ENCODE measurements at regions not wholly inside any gene's neighbourhood (a gene's known extent, or its start where the extent isn't known, plus 50 kb on each side); places are given as distances from the start of the nearest gene placed in this dataset.

DNA sequence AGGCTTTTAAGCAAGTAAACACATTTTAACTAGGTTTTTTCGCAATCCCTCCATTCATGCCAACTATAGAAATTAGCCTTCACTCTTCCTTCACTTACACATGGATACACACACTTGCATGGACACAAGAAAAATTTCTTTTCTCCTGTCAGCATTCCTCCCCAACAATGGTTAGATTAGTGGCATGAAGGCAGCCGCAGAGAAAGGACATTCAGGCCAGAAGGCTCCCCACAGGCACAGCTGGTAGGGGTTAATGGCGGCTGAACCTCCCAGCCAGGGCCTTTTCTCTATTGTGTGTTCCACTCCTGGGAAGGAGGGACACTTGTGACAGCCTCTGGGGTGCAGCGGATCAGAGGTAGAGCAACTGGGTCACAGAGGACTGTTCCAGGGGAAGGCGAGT is 255.0 kb upstream of the SP8 start:
- H3K27ac ChIP-seq (ENCODE audit: low read depth in 2 of 2, low read length in 1 of 2) = no peak overlapping the region
- H3K36me3 ChIP-seq (ENCODE audit: control insufficient read depth in 2 of 2, insufficient read depth in 2 of 2, low read length in 1 of 2) = no peaks in the 10 kb centered on the region
- H3K9me3 ChIP-seq (ENCODE audit: control insufficient read depth in 2 of 2, insufficient read depth in 1 of 2, low read depth in 1 of 2, low read length in 1 of 2) = no peaks in the 10 kb centered on the region
- H3K27me3 ChIP-seq (ENCODE audit: control insufficient read depth in 1 of 2, insufficient read depth in 2 of 2, low read length in 2 of 2) = no peaks in the 10 kb centered on the region
- no peaks in the 10 kb centered on the region for H3K4me1 ChIP-seq (ENCODE audit: control insufficient read depth in 2 of 2, insufficient read depth in 2 of 2, low read length in 1 of 2)
- WGBS, 2 donors = 59 to 72% methylated on average over 5 of the region's 5 CpGs
- no peak overlapping the region for H3K4me3 ChIP-seq (ENCODE audit: low read depth in 1 of 2, low read length in 2 of 2)

DNA sequence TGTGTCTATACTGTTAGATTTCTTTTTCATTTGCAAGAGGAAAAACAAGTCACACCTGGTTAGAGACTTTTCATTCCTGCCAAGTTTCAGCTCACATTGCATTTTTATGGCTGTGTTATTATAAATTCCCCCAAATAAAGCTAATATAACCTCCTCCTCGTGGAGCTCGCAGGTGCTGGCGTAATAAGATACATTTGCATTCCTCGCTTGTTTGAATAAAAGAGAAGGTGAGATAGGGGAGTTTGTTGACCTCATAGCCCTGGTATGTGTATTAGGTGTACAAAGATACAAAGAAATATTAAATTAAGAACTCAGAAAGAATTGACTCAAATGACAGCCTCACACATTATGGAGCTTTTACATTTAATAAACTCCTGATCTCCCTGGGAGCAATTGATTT is 257.7 kb upstream of the SP8 start:
- Histone ChIP-seq H3K36me3 (ENCODE audit: control insufficient read depth in 2 of 2, insufficient read depth in 2 of 2, low read length in 1 of 2) (no peaks in the 10 kb centered on the region), H3K4me3 (ENCODE audit: low read depth in 1 of 2, low read length in 2 of 2) (no peak overlapping the region), H3K27me3 (ENCODE audit: control insufficient read depth in 1 of 2, insufficient read depth in 2 of 2, low read length in 2 of 2) (no peaks in the 10 kb centered on the region), H3K27ac (ENCODE audit: low read depth in 2 of 2, low read length in 1 of 2) (no peak overlapping the region), H3K4me1 (ENCODE audit: control insufficient read depth in 2 of 2, insufficient read depth in 2 of 2, low read length in 1 of 2) (no peaks in the 10 kb centered on the region), H3K9me3 (ENCODE audit: control insufficient read depth in 2 of 2, insufficient read depth in 1 of 2, low read depth in 1 of 2, low read length in 1 of 2) (no peaks in the 10 kb centered on the region)
- WGBS, 2 donors = 57 to 64% methylated on average over 4 of the region's 4 CpGs

DNA sequence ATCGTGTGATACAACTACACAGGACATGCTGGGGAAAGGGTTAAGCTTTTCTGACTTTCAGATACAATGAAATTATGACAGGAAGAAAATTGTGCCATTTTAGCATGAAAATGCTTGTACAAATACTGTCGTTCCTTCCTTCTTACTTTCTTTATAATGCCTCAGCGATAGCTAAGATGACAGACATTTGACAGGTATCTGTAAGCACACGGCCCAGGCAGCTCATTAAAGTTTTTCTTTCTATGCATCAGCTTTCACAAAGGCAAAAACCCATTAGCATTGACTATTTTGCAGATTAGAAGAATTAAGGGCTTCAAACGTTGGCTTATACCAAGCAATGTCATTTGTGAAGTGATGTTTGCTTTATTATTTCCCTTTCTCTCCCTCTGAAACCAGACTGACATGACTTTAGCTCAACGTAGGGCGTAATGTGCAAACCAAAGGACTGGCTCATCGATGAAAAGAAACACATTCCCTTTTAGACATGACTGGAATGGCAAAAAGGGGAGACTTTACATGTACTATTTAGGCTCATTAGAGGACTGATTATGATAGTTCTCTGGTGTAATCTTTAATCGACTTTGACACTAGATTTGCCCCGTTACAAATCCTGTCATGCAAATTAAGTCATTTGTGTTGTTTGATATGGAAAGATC is 258.4 kb upstream of the SP8 start:
- WGBS, 2 donors = 52 to 58% methylated on average over 10 of the region's 10 CpGs
- H3K36me3 ChIP-seq (ENCODE audit: control insufficient read depth in 2 of 2, insufficient read depth in 2 of 2, low read length in 1 of 2) = no peaks in the 10 kb centered on the region
- no peak overlapping the region for H3K4me3 ChIP-seq (ENCODE audit: low read depth in 1 of 2, low read length in 2 of 2)
- no peaks in the 10 kb centered on the region for H3K4me1 ChIP-seq (ENCODE audit: control insufficient read depth in 2 of 2, insufficient read depth in 2 of 2, low read length in 1 of 2)
- H3K9me3 ChIP-seq (ENCODE audit: control insufficient read depth in 2 of 2, insufficient read depth in 1 of 2, low read depth in 1 of 2, low read length in 1 of 2) = no peaks in the 10 kb centered on the region
- no peaks in the 10 kb centered on the region for H3K27me3 ChIP-seq (ENCODE audit: control insufficient read depth in 1 of 2, insufficient read depth in 2 of 2, low read length in 2 of 2)
- H3K27ac ChIP-seq (ENCODE audit: low read depth in 2 of 2, low read length in 1 of 2) = no peak overlapping the region

DNA sequence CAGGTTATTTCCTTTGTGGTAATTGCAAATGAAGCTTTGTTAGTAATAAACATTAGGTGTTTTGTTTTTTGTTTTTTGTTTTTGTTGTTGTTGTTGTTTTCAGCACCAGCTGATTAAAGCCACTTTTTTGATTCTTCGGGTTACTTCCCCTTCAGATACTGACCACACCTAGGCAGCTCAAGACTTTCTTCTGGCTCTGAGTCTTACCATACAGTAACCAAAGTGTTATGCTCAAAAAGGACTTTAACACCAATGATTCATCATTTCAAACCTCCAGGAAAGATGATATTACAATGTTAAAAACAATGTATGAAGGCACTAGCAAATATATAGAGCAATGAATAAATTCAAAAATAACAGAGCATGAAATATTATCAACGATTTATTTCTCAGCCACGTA is 265.2 kb upstream of the SP8 start:
- no peaks in the 10 kb centered on the region for H3K9me3 ChIP-seq (ENCODE audit: control insufficient read depth in 2 of 2, insufficient read depth in 1 of 2, low read depth in 1 of 2, low read length in 1 of 2)
- no peak overlapping the region for H3K4me3 ChIP-seq (ENCODE audit: low read depth in 1 of 2, low read length in 2 of 2)
- H3K27me3 ChIP-seq (ENCODE audit: control insufficient read depth in 1 of 2, insufficient read depth in 2 of 2, low read length in 2 of 2) = peaks cover 0 to 3% of the 10 kb centered on the region in 2 donors
- H3K4me1 ChIP-seq (ENCODE audit: control insufficient read depth in 2 of 2, insufficient read depth in 2 of 2, low read length in 1 of 2) = no peaks in the 10 kb centered on the region
- H3K27ac ChIP-seq (ENCODE audit: low read depth in 2 of 2, low read length in 1 of 2) = no peak overlapping the region
- WGBS, 2 donors = 85 to 87% methylated on average over 3 of the region's 3 CpGs
- H3K36me3 ChIP-seq (ENCODE audit: control insufficient read depth in 2 of 2, insufficient read depth in 2 of 2, low read length in 1 of 2) = no peaks in the 10 kb centered on the region

DNA sequence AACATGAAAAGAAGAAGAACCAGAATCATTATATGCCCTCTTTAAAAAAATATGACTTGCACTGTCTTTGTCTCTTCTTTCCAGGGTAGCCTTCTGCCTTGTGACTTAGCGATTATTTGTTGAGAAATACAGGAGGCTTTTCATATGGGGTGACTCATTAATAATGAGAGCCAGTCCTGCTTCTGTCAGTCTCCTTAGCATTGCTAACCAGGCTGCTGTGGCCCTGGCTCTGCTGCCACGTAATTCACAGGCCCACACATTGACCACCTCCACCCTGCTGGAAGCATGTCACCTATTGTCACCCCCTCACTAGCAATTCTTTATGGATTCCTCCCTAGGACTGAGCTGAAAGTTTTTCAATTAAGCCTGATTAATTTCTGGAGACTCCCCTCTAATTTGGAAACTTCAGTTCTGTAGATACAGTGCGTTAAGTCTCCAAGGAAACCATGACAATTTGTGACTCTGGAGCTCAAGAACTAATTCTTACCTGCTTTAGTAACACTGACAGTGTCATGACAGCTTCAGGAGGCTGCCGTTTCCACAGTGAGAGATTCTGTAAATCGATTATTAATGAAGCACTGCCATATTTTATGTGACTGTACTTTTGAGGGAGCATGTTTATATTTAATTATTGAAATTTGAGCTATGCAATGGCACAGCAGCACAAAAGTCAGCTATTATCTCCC is 267.9 kb upstream of the SP8 start:
- Histone ChIP-seq H3K36me3 (ENCODE audit: control insufficient read depth in 2 of 2, insufficient read depth in 2 of 2, low read length in 1 of 2) (no peaks in the 10 kb centered on the region), H3K9me3 (ENCODE audit: control insufficient read depth in 2 of 2, insufficient read depth in 1 of 2, low read depth in 1 of 2, low read length in 1 of 2) (peaks cover 0 to 2% of the 10 kb centered on the region in 2 donors), H3K27ac (ENCODE audit: low read depth in 2 of 2, low read length in 1 of 2) (no peak overlapping the region), H3K27me3 (ENCODE audit: control insufficient read depth in 1 of 2, insufficient read depth in 2 of 2, low read length in 2 of 2) (peaks cover 0 to 3% of the 10 kb centered on the region in 2 donors), H3K4me3 (ENCODE audit: low read depth in 1 of 2, low read length in 2 of 2) (no peak overlapping the region), H3K4me1 (ENCODE audit: control insufficient read depth in 2 of 2, insufficient read depth in 2 of 2, low read length in 1 of 2) (no peaks in the 10 kb centered on the region)
- 81 to 87% methylated on average over 5 of the region's 5 CpGs for WGBS, 2 donors

GRCh38 chr7:21059069-21059468 is 272.4 kb upstream of the SP8 start:
- H3K4me3 ChIP-seq (ENCODE audit: low read depth in 1 of 2, low read length in 2 of 2) = no peak overlapping the region
- peaks cover 0 to 3% of the 10 kb centered on the region in 2 donors for H3K27me3 ChIP-seq (ENCODE audit: control insufficient read depth in 1 of 2, insufficient read depth in 2 of 2, low read length in 2 of 2)
- no peak overlapping the region for H3K27ac ChIP-seq (ENCODE audit: low read depth in 2 of 2, low read length in 1 of 2)
- H3K36me3 ChIP-seq (ENCODE audit: control insufficient read depth in 2 of 2, insufficient read depth in 2 of 2, low read length in 1 of 2) = no peaks in the 10 kb centered on the region
- WGBS, 2 donors = 39 to 62% methylated on average over 2 of the region's 2 CpGs
- H3K9me3 ChIP-seq (ENCODE audit: control insufficient read depth in 2 of 2, insufficient read depth in 1 of 2, low read depth in 1 of 2, low read length in 1 of 2) = peaks cover 0 to 2% of the 10 kb centered on the region in 2 donors
- no peaks in the 10 kb centered on the region for H3K4me1 ChIP-seq (ENCODE audit: control insufficient read depth in 2 of 2, insufficient read depth in 2 of 2, low read length in 1 of 2)

DNA sequence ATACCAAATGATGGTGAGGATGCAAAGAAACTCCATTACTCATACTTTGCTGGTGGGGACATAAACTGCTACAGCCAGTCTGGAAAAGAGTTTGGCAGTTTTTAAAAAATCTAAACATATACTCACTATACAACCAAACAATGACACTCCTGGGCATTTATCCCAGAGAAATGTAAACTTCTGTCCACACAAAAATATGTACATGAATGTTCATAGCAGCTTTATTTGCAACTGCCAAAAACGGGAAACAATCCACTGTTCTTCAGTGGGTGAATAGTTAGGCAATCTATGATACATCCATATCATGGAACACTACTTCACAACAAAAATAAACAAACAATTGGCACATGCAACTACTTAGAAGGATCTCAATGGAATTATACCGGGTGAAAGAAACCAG is 276.4 kb upstream of the SP8 start:
- H3K27ac ChIP-seq (ENCODE audit: low read depth in 2 of 2, low read length in 1 of 2) = no peak overlapping the region
- peaks cover 0 to 2% of the 10 kb centered on the region in 2 donors for H3K9me3 ChIP-seq (ENCODE audit: control insufficient read depth in 2 of 2, insufficient read depth in 1 of 2, low read depth in 1 of 2, low read length in 1 of 2)
- H3K36me3 ChIP-seq (ENCODE audit: control insufficient read depth in 2 of 2, insufficient read depth in 2 of 2, low read length in 1 of 2) = no peaks in the 10 kb centered on the region
- WGBS, 2 donors = 73 to 80% methylated on average over 2 of the region's 2 CpGs
- no peak overlapping the region for H3K4me3 ChIP-seq (ENCODE audit: low read depth in 1 of 2, low read length in 2 of 2)
- H3K4me1 ChIP-seq (ENCODE audit: control insufficient read depth in 2 of 2, insufficient read depth in 2 of 2, low read length in 1 of 2) = no peaks in the 10 kb centered on the region
- no peaks in the 10 kb centered on the region for H3K27me3 ChIP-seq (ENCODE audit: control insufficient read depth in 1 of 2, insufficient read depth in 2 of 2, low read length in 2 of 2)

- Histone ChIP-seq H3K27me3 (ENCODE audit: control insufficient read depth in 1 of 2, insufficient read depth in 2 of 2, low read length in 2 of 2) (no peaks in the 10 kb centered on the region), H3K27ac (ENCODE audit: low read depth in 2 of 2, low read length in 1 of 2) (no peak overlapping the region), H3K4me3 (ENCODE audit: low read depth in 1 of 2, low read length in 2 of 2) (no peak overlapping the region), H3K36me3 (ENCODE audit: control insufficient read depth in 2 of 2, insufficient read depth in 2 of 2, low read length in 1 of 2) (no peaks in the 10 kb centered on the region), H3K9me3 (ENCODE audit: control insufficient read depth in 2 of 2, insufficient read depth in 1 of 2, low read depth in 1 of 2, low read length in 1 of 2) (no peaks in the 10 kb centered on the region), H3K4me1 (ENCODE audit: control insufficient read depth in 2 of 2, insufficient read depth in 2 of 2, low read length in 1 of 2) (no peaks in the 10 kb centered on the region)
- 77 to 81% methylated on average over 6 of the region's 6 CpGs for WGBS, 2 donors
Measured at GRCh38 chr7:21064698-21065648, 278.3 kb upstream of the SP8 start.

GRCh38 chr7:21066221-21066620 is 279.5 kb upstream of the SP8 start:
- H3K4me3 ChIP-seq (ENCODE audit: low read depth in 1 of 2, low read length in 2 of 2) = no peak overlapping the region
- H3K36me3 ChIP-seq (ENCODE audit: control insufficient read depth in 2 of 2, insufficient read depth in 2 of 2, low read length in 1 of 2) = no peaks in the 10 kb centered on the region
- H3K9me3 ChIP-seq (ENCODE audit: control insufficient read depth in 2 of 2, insufficient read depth in 1 of 2, low read depth in 1 of 2, low read length in 1 of 2) = no peaks in the 10 kb centered on the region
- 86 to 94% methylated on average over 4 of the region's 4 CpGs for WGBS, 2 donors
- H3K27ac ChIP-seq (ENCODE audit: low read depth in 2 of 2, low read length in 1 of 2) = no peak overlapping the region
- no peaks in the 10 kb centered on the region for H3K27me3 ChIP-seq (ENCODE audit: control insufficient read depth in 1 of 2, insufficient read depth in 2 of 2, low read length in 2 of 2)
- H3K4me1 ChIP-seq (ENCODE audit: control insufficient read depth in 2 of 2, insufficient read depth in 2 of 2, low read length in 1 of 2) = no peaks in the 10 kb centered on the region
